ENCODE measurements at regions not wholly inside any gene's neighbourhood (a gene's known extent, or its start where the extent isn't known, plus 50 kb on each side); places are given as distances from the start of the nearest gene placed in this dataset.

- no peak for DNase-seq (ENCODE audit: extremely low spot score)
- ChIA-PET CTCF (no interaction called here), POLR2A (no interaction called here)
- no peak for TF ChIP-seq HDGF (IDR thresholded peaks at IDR 0.05; ENCODE audit: borderline replicate concordance)
- TF ChIP-seq ARNT (IDR thresholded peaks at IDR 0.05): no peak
- no peak for TF ChIP-seq NFRKB (IDR thresholded peaks at IDR 0.05)
- TF ChIP-seq FOXK2 (IDR thresholded peaks at IDR 0.05): no peak
- TF ChIP-seq, protein P1, sequence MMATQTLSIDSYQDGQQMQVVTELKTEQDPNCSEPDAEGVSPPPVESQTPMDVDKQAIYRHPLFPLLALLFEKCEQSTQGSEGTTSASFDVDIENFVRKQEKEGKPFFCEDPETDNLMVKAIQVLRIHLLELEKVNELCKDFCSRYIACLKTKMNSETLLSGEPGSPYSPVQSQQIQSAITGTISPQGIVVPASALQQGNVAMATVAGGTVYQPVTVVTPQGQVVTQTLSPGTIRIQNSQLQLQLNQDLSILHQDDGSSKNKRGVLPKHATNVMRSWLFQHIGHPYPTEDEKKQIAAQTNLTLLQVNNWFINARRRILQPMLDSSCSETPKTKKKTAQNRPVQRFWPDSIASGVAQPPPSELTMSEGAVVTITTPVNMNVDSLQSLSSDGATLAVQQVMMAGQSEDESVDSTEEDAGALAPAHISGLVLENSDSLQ (IDR thresholded peaks at IDR 0.05): no peak
Observed at GRCh38 chr12:102753802-102754201, 163.2 kb downstream of the PAH start.

DNA sequence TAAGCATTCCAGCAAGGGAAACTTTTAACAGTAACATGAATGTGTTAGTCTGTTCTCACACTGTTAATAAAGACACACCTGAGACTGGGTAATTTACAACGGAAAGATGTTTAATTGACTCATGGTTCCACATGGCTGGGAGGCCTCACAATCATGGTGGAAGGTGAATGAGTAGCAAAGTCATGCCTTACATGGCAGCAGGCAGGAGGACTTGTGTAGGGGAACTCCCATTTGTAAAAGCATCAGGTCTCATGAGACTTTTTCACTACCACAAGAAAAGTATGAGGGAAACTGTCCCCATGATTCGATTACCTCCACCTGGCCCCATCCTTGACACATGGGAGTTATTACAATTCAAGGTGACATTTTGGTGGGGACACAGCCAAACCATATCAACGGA, 168.3 kb downstream of the PAH start:
- ChIA-PET POLR2A (no interaction called here), CTCF (no interaction called here)
- no peak for DNase-seq (ENCODE audit: extremely low spot score)
- TF ChIP-seq SUZ12 (IDR thresholded peaks at IDR 0.05) (no peak), FOXA1 (IDR thresholded peaks at IDR 0.05) (no peak), NFRKB (IDR thresholded peaks at IDR 0.05) (no peak), ARNT (IDR thresholded peaks at IDR 0.05) (no peak), BHLHE40 (IDR thresholded peaks at IDR 0.05; ENCODE audit: borderline replicate concordance) (no peak), ELF4 (IDR thresholded peaks at IDR 0.05) (no peak), SP1 (IDR thresholded peaks at IDR 0.05) (no peak), TARDBP (IDR thresholded peaks at IDR 0.05) (no peak), ZNF384 (IDR thresholded peaks at IDR 0.05) (no peak), HDGF (IDR thresholded peaks at IDR 0.05; ENCODE audit: borderline replicate concordance) (no peak), FOXM1 (IDR thresholded peaks at IDR 0.05; ENCODE audit: borderline replicate concordance) (no peak), LEF1 (IDR thresholded peaks at IDR 0.05; ENCODE audit: borderline replicate concordance) (no peak), CTBP1 (IDR thresholded peaks at IDR 0.05; ENCODE audit: borderline replicate concordance) (no peak), FOXK2 (IDR thresholded peaks at IDR 0.05) (no peak), L3MBTL2 (conservative IDR thresholded peaks at IDR 0.05) (no peak)
- TF ChIP-seq, protein P1 (IDR thresholded peaks at IDR 0.05): no peak

DNA sequence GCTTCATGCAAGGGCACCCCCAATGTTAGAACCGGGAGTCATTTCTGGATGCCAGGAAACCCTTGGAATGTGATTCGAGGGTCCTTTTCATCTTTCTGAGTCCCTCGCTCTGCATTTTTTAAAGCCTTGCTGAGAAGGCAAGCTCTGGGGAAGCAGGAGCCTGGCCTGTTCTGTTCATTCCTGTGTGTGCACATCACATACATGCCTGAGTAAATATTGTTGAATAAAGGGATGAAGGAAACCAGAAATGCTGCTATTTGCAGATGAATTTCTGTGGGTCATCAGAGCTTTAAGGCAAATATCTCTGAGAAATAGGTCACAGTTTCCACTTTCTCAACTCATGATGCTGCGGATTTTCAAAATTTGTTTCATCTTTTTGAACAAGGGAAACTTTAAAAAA, 170.1 kb downstream of the PAH start:
- CTCF ChIA-PET: no interaction called here
- POLR2A ChIA-PET: no interaction called here
- no peak for DNase-seq (ENCODE audit: extremely low spot score)
- TF ChIP-seq ELF4 (IDR thresholded peaks at IDR 0.05) (no peak), BHLHE40 (IDR thresholded peaks at IDR 0.05; ENCODE audit: borderline replicate concordance) (no peak)

DNA sequence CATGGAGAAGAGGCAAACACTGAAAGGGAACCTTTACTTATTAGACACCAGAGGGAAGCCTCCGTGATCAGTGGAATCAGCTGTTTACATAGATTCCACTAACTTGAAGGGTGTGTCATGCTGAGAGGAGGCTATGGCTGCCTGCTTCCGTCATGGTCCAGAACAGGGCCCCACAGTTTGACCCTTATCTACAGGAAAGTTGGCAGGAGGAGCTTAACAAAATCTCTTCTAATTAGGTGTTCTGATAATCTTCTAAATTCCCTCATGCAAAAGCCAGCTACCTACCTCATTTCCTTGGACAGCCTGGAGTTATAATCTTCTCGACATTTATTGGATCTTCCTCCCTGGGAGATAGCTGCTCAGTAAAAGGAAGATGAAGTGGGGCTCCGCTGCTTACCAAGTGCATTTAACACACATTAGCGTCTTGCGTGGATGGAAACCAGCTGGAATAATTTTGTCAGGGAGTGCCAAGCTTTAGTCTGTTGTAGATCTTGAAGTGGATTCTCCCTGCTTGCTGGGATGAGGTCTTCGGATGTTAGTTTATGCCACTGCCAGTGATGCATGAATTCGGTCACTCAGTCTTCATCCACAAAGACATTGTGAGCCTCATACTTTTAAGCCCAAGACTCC, 171.0 kb downstream of the PAH start:
- ChIA-PET POLR2A (no interaction called here), CTCF (interaction anchor here (0.6 kb wide), 1 partner anchor 840 kb away, joined by 3 read pairs; no protein-coding TSS in a partner anchor)
- TF ChIP-seq ZNF384 (IDR thresholded peaks at IDR 0.05) (no peak), ARNT (IDR thresholded peaks at IDR 0.05) (no peak), LEF1 (IDR thresholded peaks at IDR 0.05; ENCODE audit: borderline replicate concordance) (no peak), HDGF (IDR thresholded peaks at IDR 0.05; ENCODE audit: borderline replicate concordance) (no peak), ELF4 (IDR thresholded peaks at IDR 0.05) (no peak), SP1 (IDR thresholded peaks at IDR 0.05) (no peak), FOXA1 (IDR thresholded peaks at IDR 0.05) (no peak), TARDBP (IDR thresholded peaks at IDR 0.05) (no peak), FOXM1 (IDR thresholded peaks at IDR 0.05; ENCODE audit: borderline replicate concordance) (no peak), FOXK2 (IDR thresholded peaks at IDR 0.05) (no peak), SUZ12 (IDR thresholded peaks at IDR 0.05) (no peak), NFRKB (IDR thresholded peaks at IDR 0.05) (no peak), CTBP1 (IDR thresholded peaks at IDR 0.05; ENCODE audit: borderline replicate concordance) (no peak), BHLHE40 (IDR thresholded peaks at IDR 0.05; ENCODE audit: borderline replicate concordance) (no peak), L3MBTL2 (conservative IDR thresholded peaks at IDR 0.05) (no peak)
- TF ChIP-seq, protein P1 (IDR thresholded peaks at IDR 0.05): no peak
- DNase-seq (ENCODE audit: extremely low spot score): no peak

- no peak for DNase-seq (ENCODE audit: extremely low spot score)
- ChIA-PET POLR2A (no interaction called here), CTCF (interaction anchor here (0.6 kb wide), 1 partner anchor 98 kb away, joined by 4 read pairs; no protein-coding TSS in a partner anchor)
- no peak for TF ChIP-seq ARNT (IDR thresholded peaks at IDR 0.05)
Observed at GRCh38 chr12:102741196-102741595, 175.8 kb downstream of the PAH start.

- DNase-seq (ENCODE audit: extremely low spot score): no peak
- TF ChIP-seq NFRKB (IDR thresholded peaks at IDR 0.05): no peak
- TF ChIP-seq HDGF (IDR thresholded peaks at IDR 0.05; ENCODE audit: borderline replicate concordance): no peak
- no peak for TF ChIP-seq BHLHE40 (IDR thresholded peaks at IDR 0.05; ENCODE audit: borderline replicate concordance)
- no peak for TF ChIP-seq ZNF384 (IDR thresholded peaks at IDR 0.05)
- no peak for TF ChIP-seq LEF1 (IDR thresholded peaks at IDR 0.05; ENCODE audit: borderline replicate concordance)
- no peak for TF ChIP-seq TARDBP (IDR thresholded peaks at IDR 0.05)
- TF ChIP-seq FOXA1 (IDR thresholded peaks at IDR 0.05): no peak
- no peak for TF ChIP-seq L3MBTL2 (conservative IDR thresholded peaks at IDR 0.05)
- no peak for TF ChIP-seq SP1 (IDR thresholded peaks at IDR 0.05)
- TF ChIP-seq CTBP1 (IDR thresholded peaks at IDR 0.05; ENCODE audit: borderline replicate concordance): no peak
- TF ChIP-seq, protein P1 (IDR thresholded peaks at IDR 0.05): no peak
- CTCF ChIA-PET: interaction anchor here (0.6 to 1.1 kb wide), 4 partner anchors 97 to 953 kb away, joined by 3 to 4 read pairs (median 4); no protein-coding TSS in a partner anchor
- POLR2A ChIA-PET: no interaction called here
Observed at GRCh38 chr12:102740141-102740955, 176.7 kb downstream of the PAH start.
